Spleen (tissue), 7 donors: ENCODE measurements at regions not wholly inside any gene's neighbourhood (a gene's known extent, or its start where the extent isn't known, plus 50 kb on each side); places are given as distances from the start of the nearest gene placed in this dataset.

ENCODE experiments used
- CTCF ChIP-seq, 11 experiments: fragments of 200-600 bp in 7 of 11; fragments of 450-650 bp in 4 of 11; sonication (generic) in 4 of 11; IDR thresholded peaks in 8 of 11; conservative IDR thresholded peaks in 3 of 11; 1 replicate in 7 of 11; 2 replicates in 4 of 11; pipeline versions ENCODE4 v1.4.0 to v1.8.0; 2016 to 2021; ENCODE audit warnings: antibody characterized with exemption in 11 of 11, inconsistent platforms in 4 of 11, mild to moderate bottlenecking in 1 of 11
- POLR2A ChIP-seq, 3 donors: fragments of 450-650 bp; IDR thresholded peaks; one replicate each; pipeline ENCODE4 v1.5.1; 2017; ENCODE audit warnings: antibody characterized with exemption in 3 of 3, mild to moderate bottlenecking in 1 of 3
- POLR2AphosphoS5 ChIP-seq, 3 donors: sonication (generic); formaldehyde crosslinking; IDR thresholded peaks; one replicate each; pipeline ENCODE4 v1.5.1; 2017; ENCODE audit warnings: antibody characterized with exemption in 3 of 3
- donor health status: DM: no; HTN: no; CAD: no; lungs with moderate emphysema.
- donor health status: DM: no; HTN: no; CAD: no.
- donor health status: DM: no; HTN: no; CAD: no.

GRCh38 chr14:101465795-101466448, 95.4 kb upstream of the DIO3 start:
- no peak for TF ChIP-seq POLR2AphosphoS5 (IDR thresholded peaks at IDR 0.05)
- no peak for TF ChIP-seq POLR2A (IDR thresholded peaks at IDR 0.05)
- no peak for TF ChIP-seq CTCF (IDR thresholded peaks at IDR 0.05 in 8 of 11, conservative IDR thresholded peaks at IDR 0.05 in 3 of 11)
